Upper lobe of left lung (tissue), 4 donors: ENCODE measurements at regions not wholly inside any gene's neighbourhood (a gene's known extent, or its start where the extent isn't known, plus 50 kb on each side); places are given as distances from the start of the nearest gene placed in this dataset.

Experiments
- POLR2A ChIP-seq, 4 donors: fragments of 450-650 bp; IDR thresholded peaks; one replicate each; pipeline ENCODE4 v1.5.1; 2016 to 2017; ENCODE audit warnings: antibody characterized with exemption in 4 of 4, mild to moderate bottlenecking in 2 of 4
- TF ChIP-seq, protein P1 (sequence below), 6 experiments: fragments of 450-650 bp in 4 of 6; fragments of 200-600 bp in 2 of 6; sonication (generic) in 2 of 6; IDR thresholded peaks; one replicate each; pipeline ENCODE4 v1.5.1; 2016 to 2019; ENCODE audit warnings: antibody characterized with exemption in 6 of 6

DNA sequence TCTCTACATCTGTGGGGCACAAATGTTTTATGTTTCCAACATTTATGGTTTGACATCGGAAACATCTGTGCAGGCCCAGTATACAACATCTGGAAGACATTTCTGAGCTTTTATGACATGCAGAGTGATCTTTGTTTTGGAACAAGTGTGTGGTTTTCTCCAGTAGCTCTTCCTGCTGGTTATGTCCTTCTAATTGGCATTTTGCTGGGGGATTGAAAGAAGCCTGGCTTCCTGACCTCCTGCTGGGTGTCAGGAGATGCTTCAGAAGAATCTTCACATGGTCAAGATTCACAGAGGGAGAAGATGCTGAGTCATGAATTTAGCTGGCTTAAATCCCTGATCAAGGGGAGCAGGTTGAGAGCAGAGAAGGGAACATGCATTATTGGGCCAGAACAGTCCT, 279.5 kb upstream of the MYOCD start:
- TF ChIP-seq POLR2A (IDR thresholded peaks at IDR 0.05) = no peak
- TF ChIP-seq, protein P1, sequence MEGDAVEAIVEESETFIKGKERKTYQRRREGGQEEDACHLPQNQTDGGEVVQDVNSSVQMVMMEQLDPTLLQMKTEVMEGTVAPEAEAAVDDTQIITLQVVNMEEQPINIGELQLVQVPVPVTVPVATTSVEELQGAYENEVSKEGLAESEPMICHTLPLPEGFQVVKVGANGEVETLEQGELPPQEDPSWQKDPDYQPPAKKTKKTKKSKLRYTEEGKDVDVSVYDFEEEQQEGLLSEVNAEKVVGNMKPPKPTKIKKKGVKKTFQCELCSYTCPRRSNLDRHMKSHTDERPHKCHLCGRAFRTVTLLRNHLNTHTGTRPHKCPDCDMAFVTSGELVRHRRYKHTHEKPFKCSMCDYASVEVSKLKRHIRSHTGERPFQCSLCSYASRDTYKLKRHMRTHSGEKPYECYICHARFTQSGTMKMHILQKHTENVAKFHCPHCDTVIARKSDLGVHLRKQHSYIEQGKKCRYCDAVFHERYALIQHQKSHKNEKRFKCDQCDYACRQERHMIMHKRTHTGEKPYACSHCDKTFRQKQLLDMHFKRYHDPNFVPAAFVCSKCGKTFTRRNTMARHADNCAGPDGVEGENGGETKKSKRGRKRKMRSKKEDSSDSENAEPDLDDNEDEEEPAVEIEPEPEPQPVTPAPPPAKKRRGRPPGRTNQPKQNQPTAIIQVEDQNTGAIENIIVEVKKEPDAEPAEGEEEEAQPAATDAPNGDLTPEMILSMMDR (IDR thresholded peaks at IDR 0.05) = no peak
